IMR-90 (cell line): ENCODE measurements at regions not wholly inside any gene's neighbourhood (a gene's known extent, or its start where the extent isn't known, plus 50 kb on each side); places are given as distances from the start of the nearest gene placed in this dataset.

Experiments
- ATAC-seq: fragments of 200-7000 bp; cut with Tn5 transposase; 2 replicates; pipeline ENCODE4 v1.9.1; 2020; ENCODE audit warnings: low read depth, mild to moderate bottlenecking, moderate library complexity
- BruUV-seq: library from RNA; stranded (reverse); fragments of 400-500 nt; replicated peaks from 2 replicates; lab custom pipeline; 2021; lab: Mats Ljungman, UMichigan
- CTCF ChIA-PET: fragments of 300-600 bp; formaldehyde crosslinking; extraction: SDS; loops from one replicate; lab custom pipeline; 2021; ENCODE audit warnings: antibody characterized with exemption; lab: Yijun Ruan, JAX
- POLR2A ChIA-PET: fragments of 300-600 bp; sonication (Branson Sonifier 250); formaldehyde crosslinking; loops from one replicate; lab custom pipeline; 2022; ENCODE audit warnings: antibody characterized with exemption; ENCODE audit not compliant: unreplicated experiment; lab: Charles Lee
- DNase-seq: peaks from one replicate; pipeline ENCODE4 v3.0.0; 2013
- H2AFZ ChIP-seq: replicated peaks from 2 replicates; pipeline ENCODE3; 2013; ENCODE audit warnings: low read length, mild to moderate bottlenecking; ENCODE audit not compliant: poor library complexity
- H2AK5ac ChIP-seq: 2 replicates; pipeline ENCODE4 v1.6.1; 2013; ENCODE audit warnings: low read depth, low read length, inconsistent platforms
- H2AK9ac ChIP-seq: replicated peaks from 2 replicates; pipeline ENCODE3; 2013; ENCODE audit warnings: mild to moderate bottlenecking, low read depth, low read length, moderate library complexity; ENCODE audit not compliant: poor library complexity
- H2BK120ac ChIP-seq: 2 replicates; pipeline ENCODE4 v1.6.1; 2013; ENCODE audit warnings: low read depth, low read length, inconsistent platforms
- H2BK15ac ChIP-seq: 3 replicates; pipeline ENCODE4 v1.6.1; 2013; ENCODE audit warnings: low read depth, low read length, inconsistent platforms
- H2BK20ac ChIP-seq: 2 replicates; pipeline ENCODE4 v1.6.1; 2013; ENCODE audit warnings: low read depth, mild to moderate bottlenecking, inconsistent platforms, low read length, moderate library complexity
- H2BK5ac ChIP-seq: 2 replicates; pipeline ENCODE4 v1.6.1; 2013; ENCODE audit warnings: mild to moderate bottlenecking, low read depth, low read length, inconsistent platforms; ENCODE audit not compliant: poor library complexity, severe bottlenecking
- H3K14ac ChIP-seq: replicated peaks from 2 replicates; pipeline ENCODE4 v1.6.1; 2013; ENCODE audit warnings: low read depth, low read length, inconsistent platforms
- H3K18ac ChIP-seq: 2 replicates; pipeline ENCODE4 v1.6.1; 2013; ENCODE audit warnings: low read depth, low read length, control low read depth
- H3K23ac ChIP-seq: 2 replicates; pipeline ENCODE4 v1.6.1; 2013; ENCODE audit warnings: low read depth, low read length, inconsistent platforms
- H3K27ac ChIP-seq: 2 replicates; pipeline ENCODE4 v1.5.1; 2013; ENCODE audit warnings: mild to moderate bottlenecking, control low read depth, low read length; ENCODE audit not compliant: insufficient read depth
- H3K27me3 ChIP-seq: 2 replicates; pipeline ENCODE4 v1.6.1; 2013; ENCODE audit warnings: low read length; ENCODE audit not compliant: control insufficient read depth, insufficient read depth
- H3K36me3 ChIP-seq: 2 replicates; pipeline ENCODE4 v1.6.1; 2013; ENCODE audit warnings: low read length, mixed read lengths; ENCODE audit not compliant: control insufficient read depth, insufficient read depth
- H3K4ac ChIP-seq: 2 replicates; pipeline ENCODE4 v1.6.1; 2013; ENCODE audit warnings: low read depth, low read length, inconsistent platforms
- H3K4me1 ChIP-seq: 2 replicates; pipeline ENCODE4 v1.6.1; 2013; ENCODE audit warnings: low read length, mixed read lengths; ENCODE audit not compliant: control insufficient read depth, insufficient read depth
- H3K4me2 ChIP-seq: 2 replicates; pipeline ENCODE4 v1.6.1; 2013; ENCODE audit warnings: low read depth, mild to moderate bottlenecking, control low read depth, low read length, moderate library complexity
- H3K4me3 ChIP-seq: 2 replicates; pipeline ENCODE4 v1.5.1; 2013; ENCODE audit warnings: low read depth, mild to moderate bottlenecking, control low read depth, low read length, moderate library complexity; ENCODE audit not compliant: insufficient read depth
- H3K56ac ChIP-seq: 2 replicates; pipeline ENCODE4 v1.6.1; 2013; ENCODE audit warnings: low read length, inconsistent platforms; ENCODE audit not compliant: insufficient read depth; ENCODE audit errors: extremely low read depth
- H3K79me1 ChIP-seq, 2 experiments: 2 replicates each; pipeline ENCODE4 v1.6.1; 2013; ENCODE audit warnings: low read length in 2 of 2, inconsistent platforms in 1 of 2, low read depth in 1 of 2
- H3K9ac ChIP-seq: 2 replicates; pipeline ENCODE4 v1.6.1; 2013; ENCODE audit warnings: low read depth, low read length, control low read depth
- H3K9me1 ChIP-seq: 2 replicates; pipeline ENCODE4 v1.6.1; 2013; ENCODE audit warnings: low read length, inconsistent platforms; ENCODE audit not compliant: insufficient read depth
- H3K9me3 ChIP-seq: 2 replicates; pipeline ENCODE4 v1.6.1; 2013; ENCODE audit warnings: low read length; ENCODE audit not compliant: control insufficient read depth, insufficient read depth
- H4K20me1 ChIP-seq: 2 replicates; pipeline ENCODE4 v1.6.1; 2013; ENCODE audit warnings: low read length, inconsistent platforms; ENCODE audit not compliant: insufficient read depth
- H4K5ac ChIP-seq: 2 replicates; pipeline ENCODE4 v1.6.1; 2013; ENCODE audit warnings: mild to moderate bottlenecking, low read depth, low read length, control low read depth
- H4K8ac ChIP-seq, 2 experiments: 2 replicates each; pipeline ENCODE4 v1.6.1; 2013; ENCODE audit warnings: low read depth in 2 of 2, low read length in 2 of 2, control low read depth in 1 of 2, inconsistent platforms in 1 of 2
- H4K91ac ChIP-seq: 2 replicates; pipeline ENCODE4 v1.6.1; 2013; ENCODE audit warnings: low read depth, low read length, inconsistent platforms; ENCODE audit not compliant: insufficient read depth
- BHLHE40 ChIP-seq: fragments of 150-350 bp; IDR thresholded peaks from 2 replicates; pipeline ENCODE4 v1.6.1; 2016; ENCODE audit warnings: mild to moderate bottlenecking, low read depth, low read length
- CEBPB ChIP-seq: IDR thresholded peaks from 2 replicates; pipeline ENCODE4 v1.6.1; 2012; ENCODE audit warnings: low read depth, low read length, improper control_type of control experiment
- CHD1 ChIP-seq: IDR thresholded peaks from 2 replicates; pipeline ENCODE4 v1.6.1; 2012; ENCODE audit warnings: low read depth, low read length, improper control_type of control experiment
- FOS ChIP-seq: fragments of 150-350 bp; IDR thresholded peaks from 2 replicates; pipeline ENCODE4 v1.6.1; 2016; ENCODE audit warnings: low read depth, low read length
- MAFK ChIP-seq: IDR thresholded peaks from 2 replicates; pipeline ENCODE4 v1.6.1; 2012; ENCODE audit warnings: low read depth, low read length, improper control_type of control experiment
- MAZ ChIP-seq: IDR thresholded peaks from 2 replicates; pipeline ENCODE4 v1.6.1; 2012; ENCODE audit warnings: low read depth, mild to moderate bottlenecking, low read length, improper control_type of control experiment, moderate library complexity, borderline replicate concordance
- MXI1 ChIP-seq: IDR thresholded peaks from 2 replicates; pipeline ENCODE4 v1.6.1; 2012; ENCODE audit warnings: low read depth, mild to moderate bottlenecking, low read length, moderate library complexity, borderline replicate concordance
- NFE2L2 ChIP-seq: fragments of 150-350 bp; IDR thresholded peaks from 2 replicates; pipeline ENCODE4 v1.6.1; 2016; ENCODE audit warnings: low read depth, mild to moderate bottlenecking, low read length
- POLR2A ChIP-seq: IDR thresholded peaks from 2 replicates; pipeline ENCODE4 v1.6.1; 2012; ENCODE audit warnings: mild to moderate bottlenecking, low read depth, low read length
- RAD21 ChIP-seq: IDR thresholded peaks from 2 replicates; pipeline ENCODE4 v1.6.1; 2012; ENCODE audit warnings: low read length, improper control_type of control experiment
- RCOR1 ChIP-seq: IDR thresholded peaks from 2 replicates; pipeline ENCODE4 v1.6.1; 2012; ENCODE audit warnings: mild to moderate bottlenecking, low read length, improper control_type of control experiment; ENCODE audit not compliant: insufficient replicate concordance
- RFX5 ChIP-seq: IDR thresholded peaks from 2 replicates; pipeline ENCODE4 v1.8.0; 2012; ENCODE audit warnings: low read depth, mild to moderate bottlenecking, low read length, moderate library complexity
- SMC3 ChIP-seq: fragments of 150-350 bp; IDR thresholded peaks from 2 replicates; pipeline ENCODE4 v1.6.1; 2016; ENCODE audit warnings: low read depth, mild to moderate bottlenecking, antibody characterized with exemption, low read length, moderate library complexity
- WGBS, 2 experiments: methylation state at CpG; one replicate each; pipeline versions ENCODE4 v1.1.5 to v1.1.7; 2013; ENCODE audit warnings: missing lambda C conversion rate in 2 of 2; ENCODE audit not compliant: insufficient read length in 1 of 2; ENCODE audit errors: extremely low coverage in 2 of 2; 5-methylcytosine and 5-hydroxymethylcytosine counted together
- dilution Hi-C: fragments of 300-500 bp; cut with HindIII; formaldehyde crosslinking; loops from one replicate; pipeline ENCODE4 v1.14.3; 2018; ENCODE audit warnings: low sequenced_read_pairs; ENCODE audit not compliant: unreplicated experiment
- in situ Hi-C: fragments of 300-500 bp; cut with MboI; formaldehyde crosslinking; loops from 3 replicates; pipeline ENCODE4 v1.14.3; 2019; ENCODE audit warnings: low sequenced_read_pairs, inconsistent platforms, mixed read lengths
- intact Hi-C: fragments of 100-400 bp; cut with micrococcal nuclease; formaldehyde crosslinking; loops from 2 replicates; pipeline ENCODE4 v1.10.0; 2022
- TF ChIP-seq, protein P1 (sequence below): fragments of 150-350 bp; IDR thresholded peaks from 2 replicates; pipeline ENCODE4 v1.6.1; 2016; ENCODE audit warnings: low read depth, mild to moderate bottlenecking, low read length, moderate library complexity, borderline replicate concordance
- TF ChIP-seq, protein P2 (sequence below): fragments of 150-350 bp; IDR thresholded peaks from 2 replicates; pipeline ENCODE4 v1.6.1; 2017; ENCODE audit warnings: mild to moderate bottlenecking, antibody characterized with exemption, low read length, low read depth
- TF ChIP-seq, protein P3 (sequence below): conservative IDR thresholded peaks from 2 replicates; pipeline ENCODE4 v1.5.1; 2012; ENCODE audit warnings: mild to moderate bottlenecking, low read depth, low read length, improper control_type of control experiment

DNA sequence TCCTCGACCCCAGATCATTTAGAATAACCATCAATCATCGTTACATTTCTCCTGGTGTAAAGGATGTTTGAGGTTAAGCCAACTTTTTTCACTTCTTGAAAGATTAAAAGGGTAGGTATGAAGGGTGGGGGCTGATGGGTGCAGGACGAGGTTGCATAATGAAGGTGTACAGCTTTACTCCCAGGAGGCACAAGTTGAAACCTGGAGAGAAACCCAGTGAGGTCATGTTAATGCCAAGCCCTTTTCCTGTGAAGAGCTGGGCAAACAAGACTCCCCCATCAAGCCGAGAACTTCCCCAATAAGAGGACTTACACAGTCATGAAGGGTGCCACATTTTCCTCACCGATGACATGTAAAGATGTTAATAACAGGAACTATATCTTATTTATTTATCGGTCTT lies 84.3 kb downstream of the FZD10 start:
- CTCF ChIA-PET = no interaction called here

More for the DNA sequence above, 84.3 kb downstream of the FZD10 start:
- H3K18ac ChIP-seq = no peak overlapping the region
- dilution Hi-C loops (no loop called here), in situ Hi-C loops (no loop called here), intact Hi-C loops (no loop called here)
- POLR2A ChIA-PET = no interaction called here
- no TSS peak for BruUV-seq
- H3K23ac ChIP-seq = no peak overlapping the region
- H2AK9ac ChIP-seq = no peak overlapping the region
- ATAC-seq (no peak), DNase-seq (no peak)
- no peak overlapping the region for H4K5ac ChIP-seq
- H2AFZ ChIP-seq = no peak overlapping the region
- no peak overlapping the region for H4K91ac ChIP-seq
- TF ChIP-seq POLR2A = no peak
- TF ChIP-seq CEBPB = no peak
- TF ChIP-seq, protein P1, sequence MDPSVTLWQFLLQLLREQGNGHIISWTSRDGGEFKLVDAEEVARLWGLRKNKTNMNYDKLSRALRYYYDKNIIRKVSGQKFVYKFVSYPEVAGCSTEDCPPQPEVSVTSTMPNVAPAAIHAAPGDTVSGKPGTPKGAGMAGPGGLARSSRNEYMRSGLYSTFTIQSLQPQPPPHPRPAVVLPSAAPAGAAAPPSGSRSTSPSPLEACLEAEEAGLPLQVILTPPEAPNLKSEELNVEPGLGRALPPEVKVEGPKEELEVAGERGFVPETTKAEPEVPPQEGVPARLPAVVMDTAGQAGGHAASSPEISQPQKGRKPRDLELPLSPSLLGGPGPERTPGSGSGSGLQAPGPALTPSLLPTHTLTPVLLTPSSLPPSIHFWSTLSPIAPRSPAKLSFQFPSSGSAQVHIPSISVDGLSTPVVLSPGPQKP = no peak
- no peak for TF ChIP-seq RCOR1
- TF ChIP-seq, protein P2, sequence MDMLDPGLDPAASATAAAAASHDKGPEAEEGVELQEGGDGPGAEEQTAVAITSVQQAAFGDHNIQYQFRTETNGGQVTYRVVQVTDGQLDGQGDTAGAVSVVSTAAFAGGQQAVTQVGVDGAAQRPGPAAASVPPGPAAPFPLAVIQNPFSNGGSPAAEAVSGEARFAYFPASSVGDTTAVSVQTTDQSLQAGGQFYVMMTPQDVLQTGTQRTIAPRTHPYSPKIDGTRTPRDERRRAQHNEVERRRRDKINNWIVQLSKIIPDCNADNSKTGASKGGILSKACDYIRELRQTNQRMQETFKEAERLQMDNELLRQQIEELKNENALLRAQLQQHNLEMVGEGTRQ = no peak
- TF ChIP-seq MAFK = no peak
- no peak for TF ChIP-seq MXI1
- TF ChIP-seq NFE2L2 = no peak
- TF ChIP-seq CHD1 = no peak
- no peak for TF ChIP-seq FOS
- TF ChIP-seq, protein P3, sequence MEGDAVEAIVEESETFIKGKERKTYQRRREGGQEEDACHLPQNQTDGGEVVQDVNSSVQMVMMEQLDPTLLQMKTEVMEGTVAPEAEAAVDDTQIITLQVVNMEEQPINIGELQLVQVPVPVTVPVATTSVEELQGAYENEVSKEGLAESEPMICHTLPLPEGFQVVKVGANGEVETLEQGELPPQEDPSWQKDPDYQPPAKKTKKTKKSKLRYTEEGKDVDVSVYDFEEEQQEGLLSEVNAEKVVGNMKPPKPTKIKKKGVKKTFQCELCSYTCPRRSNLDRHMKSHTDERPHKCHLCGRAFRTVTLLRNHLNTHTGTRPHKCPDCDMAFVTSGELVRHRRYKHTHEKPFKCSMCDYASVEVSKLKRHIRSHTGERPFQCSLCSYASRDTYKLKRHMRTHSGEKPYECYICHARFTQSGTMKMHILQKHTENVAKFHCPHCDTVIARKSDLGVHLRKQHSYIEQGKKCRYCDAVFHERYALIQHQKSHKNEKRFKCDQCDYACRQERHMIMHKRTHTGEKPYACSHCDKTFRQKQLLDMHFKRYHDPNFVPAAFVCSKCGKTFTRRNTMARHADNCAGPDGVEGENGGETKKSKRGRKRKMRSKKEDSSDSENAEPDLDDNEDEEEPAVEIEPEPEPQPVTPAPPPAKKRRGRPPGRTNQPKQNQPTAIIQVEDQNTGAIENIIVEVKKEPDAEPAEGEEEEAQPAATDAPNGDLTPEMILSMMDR = no peak
- TF ChIP-seq MAZ = no peak
- no peak for TF ChIP-seq BHLHE40
- no peak for TF ChIP-seq RAD21
- no peak for TF ChIP-seq RFX5
- no peak for TF ChIP-seq SMC3
- H3K79me1 ChIP-seq = no peaks in the 10 kb centered on the region
- no peaks in the 10 kb centered on the region for H4K20me1 ChIP-seq
- WGBS, 2 experiments = no CpG with 5 or more reads among the region's 6 CpGs
- H4K8ac ChIP-seq = no peak overlapping the region
- no peak overlapping the region for H2BK5ac ChIP-seq
- H3K27me3 ChIP-seq = no peaks in the 10 kb centered on the region
- no peak overlapping the region for H3K27ac ChIP-seq
- H3K14ac ChIP-seq = no peak overlapping the region
- no peak overlapping the region for H2AK5ac ChIP-seq
- no peak overlapping the region for H2BK20ac ChIP-seq
- H3K9me1 ChIP-seq = no peaks in the 10 kb centered on the region
- H2BK15ac ChIP-seq = no peak overlapping the region
- H3K4ac ChIP-seq = no peak overlapping the region
- H3K9me3 ChIP-seq = peaks cover 27% of the 10 kb centered on the region
- no peaks in the 10 kb centered on the region for H3K4me1 ChIP-seq
- H3K4me2 ChIP-seq = no peak overlapping the region
- no peaks in the 10 kb centered on the region for H3K36me3 ChIP-seq
- H3K4me3 ChIP-seq = no peak overlapping the region
- no peak overlapping the region for H2BK120ac ChIP-seq
- no peak overlapping the region for H3K56ac ChIP-seq
- no peak overlapping the region for H3K9ac ChIP-seq
